GM12865 (cell line): ENCODE measurements at regions not wholly inside any gene's neighbourhood (a gene's known extent, or its start where the extent isn't known, plus 50 kb on each side); places are given as distances from the start of the nearest gene placed in this dataset.

Experiments used
- DNase-seq: peaks from one replicate; pipeline ENCODE4 v3.0.0; 2010; ENCODE audit warnings: low read depth
- H3K4me3 ChIP-seq: 2 replicates; pipeline ENCODE4 v1.5.1; 2011; ENCODE audit warnings: mild to moderate bottlenecking, low read depth, low read length, control low read depth
- CTCF ChIP-seq: IDR thresholded peaks from 2 replicates; pipeline ENCODE4 v1.5.1; 2011; ENCODE audit warnings: low read length, control low read depth, low read depth, inconsistent platforms; ENCODE audit not compliant: insufficient read depth; ENCODE audit errors: missing control alignments

- DNase-seq: no peak
- TF ChIP-seq CTCF: no peak
- no peak overlapping the region for H3K4me3 ChIP-seq
These were observed 74.1 kb upstream of the SALL4 start for GRCh38 chr20:51876313-51876940.

DNA sequence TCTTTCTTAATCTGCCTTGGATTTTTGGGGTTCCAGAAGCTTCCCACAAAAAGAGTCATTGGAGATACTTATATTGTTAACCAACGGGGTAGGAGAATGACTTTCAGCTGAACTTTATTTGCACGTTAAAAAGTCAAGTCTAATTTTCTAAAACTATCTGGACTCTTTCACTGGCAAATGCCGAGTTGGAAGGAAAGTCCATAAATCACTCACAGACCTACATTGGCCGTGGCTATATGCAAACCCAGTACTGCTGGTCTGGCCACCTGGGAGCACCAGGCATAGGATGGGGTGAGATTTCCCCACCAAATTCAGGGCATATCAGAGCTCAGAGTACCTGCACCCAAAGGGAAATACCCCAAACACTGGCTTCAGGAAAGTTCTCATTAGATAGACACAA lies 71.3 kb upstream of the SALL4 start:
- H3K4me3 ChIP-seq: no peak overlapping the region
- DNase-seq: no peak
- no peak for TF ChIP-seq CTCF

DNA sequence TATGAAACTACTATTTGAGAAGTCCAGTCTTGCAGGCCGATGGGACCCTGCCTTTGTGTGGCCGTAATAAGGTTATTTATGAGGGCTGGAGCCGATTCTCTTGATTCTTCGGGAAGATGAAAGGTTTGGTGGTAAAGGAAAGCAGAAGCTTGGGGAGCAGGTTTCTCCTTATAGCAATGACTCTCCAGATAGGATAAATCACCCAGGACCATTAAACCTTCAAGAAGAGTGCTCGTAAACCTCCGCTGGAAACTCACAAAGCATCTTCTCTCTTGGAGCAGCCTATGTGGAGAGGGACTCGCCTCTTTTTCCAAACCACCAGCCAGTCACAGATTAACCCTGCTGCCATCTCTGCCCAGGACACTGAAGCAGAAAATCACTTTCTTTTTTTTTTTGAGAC lies 69.6 kb upstream of the SALL4 start:
- no peak for DNase-seq
- no peak overlapping the region for H3K4me3 ChIP-seq
- TF ChIP-seq CTCF: no peak

- TF ChIP-seq CTCF: no peak
- no peak for DNase-seq
- H3K4me3 ChIP-seq: no peak overlapping the region
These were observed 66.7 kb upstream of the SALL4 start for GRCh38 chr20:51869002-51869401.

- no peak for DNase-seq
- H3K4me3 ChIP-seq: no peak overlapping the region
- no peak for TF ChIP-seq CTCF
These were observed 64.9 kb upstream of the SALL4 start for GRCh38 chr20:51867251-51867650.

DNA sequence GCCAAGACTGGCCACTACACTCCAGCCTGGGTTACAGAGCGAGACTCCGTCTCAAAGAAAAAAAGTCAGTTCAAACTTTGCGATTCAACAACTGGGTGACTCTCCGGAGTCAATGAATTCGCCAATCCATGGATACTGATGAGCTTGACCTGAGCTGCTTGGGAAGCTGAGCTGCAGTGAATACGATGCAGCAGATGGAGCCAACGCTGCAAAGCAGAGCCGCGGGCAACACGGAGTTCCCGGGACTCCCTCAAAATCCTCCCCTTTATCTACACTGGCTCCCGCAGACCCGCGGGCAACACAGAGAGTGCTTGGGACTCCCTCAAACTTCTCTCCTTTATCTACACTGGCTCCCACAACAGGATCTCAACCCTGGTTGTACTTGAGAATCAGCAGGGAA lies 62.6 kb upstream of the SALL4 start:
- DNase-seq: no peak
- H3K4me3 ChIP-seq: no peak overlapping the region
- no peak for TF ChIP-seq CTCF

DNA sequence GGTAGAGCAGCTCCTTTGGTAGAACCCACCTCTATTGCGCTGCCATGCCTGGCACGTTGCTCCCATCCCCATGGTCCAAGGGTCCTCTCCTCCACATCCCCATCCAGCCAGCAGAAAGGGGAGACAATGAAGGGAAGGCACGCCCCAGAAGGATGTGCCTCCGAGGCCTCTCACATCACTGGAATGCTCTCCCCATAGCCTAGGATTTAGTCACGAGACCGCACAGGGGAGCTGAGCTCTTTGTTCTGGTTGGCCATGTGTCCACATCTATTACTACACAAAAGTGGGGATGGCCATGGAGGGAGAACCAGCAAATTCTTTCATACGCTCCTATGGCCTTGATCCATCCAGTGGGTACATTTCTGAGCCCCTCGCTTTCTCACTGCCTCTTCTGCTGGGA lies 60.5 kb upstream of the SALL4 start:
- H3K4me3 ChIP-seq: no peak overlapping the region
- no peak for TF ChIP-seq CTCF
- no peak for DNase-seq
